ENCODE measurements at regions not wholly inside any gene's neighbourhood (a gene's known extent, or its start where the extent isn't known, plus 50 kb on each side); places are given as distances from the start of the nearest gene placed in this dataset.

DNA sequence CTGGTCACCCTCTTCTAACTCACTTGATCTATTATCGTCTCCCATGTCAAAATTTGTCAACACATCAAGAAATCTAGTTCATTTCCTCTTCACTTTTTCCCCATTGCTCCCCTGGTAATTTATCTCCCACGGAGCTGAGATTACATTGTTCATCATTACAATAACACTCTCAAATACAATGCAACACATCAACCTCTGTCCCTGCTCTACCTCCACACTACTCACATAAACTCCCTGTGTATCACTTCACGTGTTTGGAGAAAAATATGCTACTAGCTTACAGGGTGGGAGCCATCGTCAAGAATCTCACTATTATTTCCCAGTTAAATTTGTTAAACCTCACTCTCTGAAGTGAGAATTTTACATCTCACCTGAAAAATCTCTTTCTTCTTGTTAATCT lies 1006.4 kb downstream of the ARAP2 start:
- TF ChIP-seq, protein P1, sequence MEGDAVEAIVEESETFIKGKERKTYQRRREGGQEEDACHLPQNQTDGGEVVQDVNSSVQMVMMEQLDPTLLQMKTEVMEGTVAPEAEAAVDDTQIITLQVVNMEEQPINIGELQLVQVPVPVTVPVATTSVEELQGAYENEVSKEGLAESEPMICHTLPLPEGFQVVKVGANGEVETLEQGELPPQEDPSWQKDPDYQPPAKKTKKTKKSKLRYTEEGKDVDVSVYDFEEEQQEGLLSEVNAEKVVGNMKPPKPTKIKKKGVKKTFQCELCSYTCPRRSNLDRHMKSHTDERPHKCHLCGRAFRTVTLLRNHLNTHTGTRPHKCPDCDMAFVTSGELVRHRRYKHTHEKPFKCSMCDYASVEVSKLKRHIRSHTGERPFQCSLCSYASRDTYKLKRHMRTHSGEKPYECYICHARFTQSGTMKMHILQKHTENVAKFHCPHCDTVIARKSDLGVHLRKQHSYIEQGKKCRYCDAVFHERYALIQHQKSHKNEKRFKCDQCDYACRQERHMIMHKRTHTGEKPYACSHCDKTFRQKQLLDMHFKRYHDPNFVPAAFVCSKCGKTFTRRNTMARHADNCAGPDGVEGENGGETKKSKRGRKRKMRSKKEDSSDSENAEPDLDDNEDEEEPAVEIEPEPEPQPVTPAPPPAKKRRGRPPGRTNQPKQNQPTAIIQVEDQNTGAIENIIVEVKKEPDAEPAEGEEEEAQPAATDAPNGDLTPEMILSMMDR (IDR thresholded peaks at IDR 0.05) = no peak
- no peak for TF ChIP-seq EP300 (IDR thresholded peaks at IDR 0.05)
- TF ChIP-seq POLR2A (IDR thresholded peaks at IDR 0.05) = no peak
